HepG2 (cell line): ENCODE measurements at regions not wholly inside any gene's neighbourhood (a gene's known extent, or its start where the extent isn't known, plus 50 kb on each side); places are given as distances from the start of the nearest gene placed in this dataset.

Source experiments
- ATAC-seq: fragments of 200-7000 bp; cut with Tn5 transposase; 3 replicates; pipeline ENCODE4 v1.9.1; 2020; ENCODE audit warnings: mild to moderate bottlenecking, moderate library complexity
- BruUV-seq: library from RNA; stranded (reverse); fragments of 400-500 nt; replicated peaks from 2 replicates; lab custom pipeline; 2021; lab: Mats Ljungman, UMichigan
- CTCF ChIA-PET: fragments of 300-600 bp; formaldehyde crosslinking; extraction: SDS; loops from one replicate; lab custom pipeline; 2021; ENCODE audit warnings: low total read pairs, inconsistent platforms, low intra/inter-chr PET ratio; lab: Yijun Ruan, JAX
- POLR2A ChIA-PET: fragments of 350-600 bp; sonication (Branson Sonifier 250); formaldehyde crosslinking; loops from one replicate; lab custom pipeline; 2020; ENCODE audit warnings: antibody characterized with exemption, inconsistent platforms; lab: Yijun Ruan, JAX
- DNase-seq: peaks from one replicate; pipeline ENCODE4 v3.0.0-alpha.2; 2015; ENCODE audit warnings: low spot score
- FAIRE-seq: peaks from 3 replicates; lab custom pipeline; 2011; peaks lifted over from hg19 to GRCh38; lab: Jason Lieb, UNC
- H2AFZ ChIP-seq: one replicate; pipeline ENCODE4 v1.6.1; 2011; ENCODE audit warnings: low read length, inconsistent platforms
- H3K27ac ChIP-seq: fragments of 300-600 bp; 3 replicates; pipeline ENCODE4 v1.8.0; 2011; ENCODE audit warnings: mixed run types, mild to moderate bottlenecking, mixed read lengths, low read length, inconsistent platforms; ENCODE audit not compliant: insufficient read depth; ENCODE audit errors: extremely low read length
- H3K27me3 ChIP-seq, 2 experiments: fragments of 200-600 bp in 1 of 2; 2 replicates in 1 of 2; 3 replicates in 1 of 2; pipeline versions ENCODE4 v1.6.0 to v1.8.0; 2011; ENCODE audit warnings: low read length in 2 of 2, mild to moderate bottlenecking in 2 of 2, moderate library complexity in 2 of 2, inconsistent platforms in 1 of 2; ENCODE audit not compliant: insufficient read depth in 2 of 2, control insufficient read depth in 1 of 2
- H3K36me3 ChIP-seq, 2 experiments: fragments of 200-600 bp in 1 of 2; replicated peaks in 1 of 2; 2 replicates in 1 of 2; 3 replicates in 1 of 2; pipeline versions ENCODE4 v1.5.1 to v1.8.0; 2011; ENCODE audit warnings: low read length in 2 of 2, inconsistent platforms in 1 of 2; ENCODE audit not compliant: insufficient read depth in 2 of 2, control insufficient read depth in 1 of 2
- H3K4me1 ChIP-seq: 2 replicates; pipeline ENCODE4 v1.5.1; 2012; ENCODE audit warnings: low read length, inconsistent platforms; ENCODE audit not compliant: insufficient read depth
- H3K4me2 ChIP-seq: 2 replicates; pipeline ENCODE4 v1.6.0; 2011; ENCODE audit warnings: low read depth, low read length, inconsistent platforms
- H3K4me3 ChIP-seq, 3 experiments: fragments of 200-600 bp in 1 of 3; sonication (generic), shearing (Covaris generic) in 1 of 3; replicated peaks in 1 of 3; 2 replicates each; pipeline ENCODE4 v1.5.1; 2011 to 2016; ENCODE audit warnings: low read length in 3 of 3, inconsistent platforms in 2 of 3, low read depth in 2 of 3, mild to moderate bottlenecking in 2 of 3, control low read depth in 1 of 3, mixed read lengths in 1 of 3; ENCODE audit not compliant: insufficient read depth in 1 of 3
- H3K79me2 ChIP-seq: one replicate; pipeline ENCODE4 v1.6.1; 2011; ENCODE audit warnings: low read length, inconsistent platforms; ENCODE audit not compliant: insufficient read depth
- H3K9ac ChIP-seq: 2 replicates; pipeline ENCODE4 v1.6.0; 2011; ENCODE audit warnings: mild to moderate bottlenecking, low read depth, low read length, inconsistent platforms; ENCODE audit not compliant: insufficient read depth
- H3K9me3 ChIP-seq: 2 replicates; pipeline ENCODE4 v1.5.1; 2012; ENCODE audit warnings: mild to moderate bottlenecking, low read length
- H4K20me1 ChIP-seq: 2 replicates; pipeline ENCODE4 v1.6.0; 2011; ENCODE audit warnings: inconsistent platforms, mild to moderate bottlenecking, low read length, moderate library complexity; ENCODE audit not compliant: insufficient read depth
- ATF5 ChIP-seq: sonication (generic); formaldehyde crosslinking; IDR thresholded peaks from 2 replicates; pipeline ENCODE4 v1.4.0; 2020; ENCODE audit warnings: mild to moderate bottlenecking, low read depth, missing genetic modification reagents
- GATAD1 ChIP-seq: IDR thresholded peaks from 2 replicates; pipeline ENCODE4 v1.6.1; 2016; ENCODE audit warnings: missing genetic modification reagents, missing compliant biosample characterization
- IKZF1 ChIP-seq: fragments of 450-650 bp; IDR thresholded peaks from 2 replicates; pipeline ENCODE4 v1.7.1; 2016
- NFE2L2 ChIP-seq: fragments of 150-350 bp; IDR thresholded peaks from 2 replicates; pipeline ENCODE4 v1.6.1; 2014; ENCODE audit warnings: low read length
- ZNF329 ChIP-seq: sonication (generic); formaldehyde crosslinking; IDR thresholded peaks from 2 replicates; pipeline ENCODE4 v1.9.0; 2021; ENCODE audit warnings: low read depth, mild to moderate bottlenecking, missing genetic modification reagents
- ZNF746 ChIP-seq: sonication (generic); formaldehyde crosslinking; IDR thresholded peaks from 2 replicates; pipeline ENCODE4 v1.8.0; 2022; ENCODE audit warnings: mild to moderate bottlenecking, missing genetic modification reagents
- ZNF891 ChIP-seq: sonication (generic); formaldehyde crosslinking; IDR thresholded peaks from 2 replicates; pipeline ENCODE4 v1.5.0; 2020; ENCODE audit warnings: mild to moderate bottlenecking, missing genetic modification reagents
- WGBS: methylation state at CpG from one replicate; pipeline ENCODE4 v1.1.6; 2017; ENCODE audit warnings: low lambda C conversion rate; 5-methylcytosine and 5-hydroxymethylcytosine counted together
- in situ Hi-C: cut with HindIII; loops from 2 replicates; pipeline ENCODE4 v1.10.0; 2017; ENCODE audit warnings: low pct_unique_long_range_greater_than_20kb; ENCODE audit not compliant: extremely low pct_ligation_motif_present
- intact Hi-C: fragments of 100-400 bp; cut with micrococcal nuclease; formaldehyde crosslinking; loops from one replicate; pipeline ENCODE4 v1.10.0; 2022; ENCODE audit not compliant: unreplicated experiment
- TF ChIP-seq, protein P1 (sequence below): sonication (generic); formaldehyde crosslinking; IDR thresholded peaks from 2 replicates; pipeline ENCODE4 v1.4.0; 2020; ENCODE audit warnings: mild to moderate bottlenecking, missing genetic modification reagents, borderline replicate concordance

DNA sequence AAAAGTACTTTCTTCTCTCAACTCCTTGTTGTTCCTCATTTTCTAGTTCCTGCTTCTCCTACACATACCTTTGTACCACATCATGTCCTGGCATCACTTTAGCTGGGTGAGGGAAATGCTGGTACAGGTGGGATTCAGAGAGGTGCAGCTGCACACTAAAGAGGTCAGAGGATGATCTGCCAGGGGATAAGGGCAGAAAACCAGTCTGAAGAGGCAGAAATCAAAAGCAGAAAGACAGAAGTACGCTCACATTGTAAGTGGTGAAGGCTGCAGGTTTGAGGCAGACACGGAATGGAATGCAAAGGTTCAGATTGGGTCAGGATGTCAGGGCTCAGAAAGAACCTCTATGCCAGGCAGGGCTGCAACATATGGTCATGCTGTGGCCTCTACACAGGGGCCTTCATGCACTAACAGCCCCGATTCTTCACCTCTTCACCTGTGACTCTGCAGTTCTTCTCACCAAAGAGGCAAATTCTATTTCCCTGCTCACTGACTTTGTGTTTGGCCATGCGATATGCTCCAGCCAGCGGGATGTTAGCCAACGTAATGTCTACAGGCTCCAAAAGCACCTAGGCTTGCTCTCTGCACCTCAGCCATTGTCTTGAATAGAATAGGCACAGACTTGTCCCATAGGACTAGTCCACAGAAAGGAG, 373.7 kb downstream of the NXPE2 start:
- peaks cover 11% of the 10 kb centered on the region for H3K9me3 ChIP-seq
- H3K9ac ChIP-seq = no peak overlapping the region
- ChIA-PET POLR2A (no interaction called here), CTCF (no interaction called here)
- no peak overlapping the region for H3K4me3 ChIP-seq
- no peak for TF ChIP-seq ATF5 (CRISPR knock-in tag)
- no peak for TF ChIP-seq ZNF891 (CRISPR knock-in tag)
- TF ChIP-seq IKZF1 = no peak
- no peak for TF ChIP-seq ZNF329 (CRISPR knock-in tag)
- TF ChIP-seq, protein P1, sequence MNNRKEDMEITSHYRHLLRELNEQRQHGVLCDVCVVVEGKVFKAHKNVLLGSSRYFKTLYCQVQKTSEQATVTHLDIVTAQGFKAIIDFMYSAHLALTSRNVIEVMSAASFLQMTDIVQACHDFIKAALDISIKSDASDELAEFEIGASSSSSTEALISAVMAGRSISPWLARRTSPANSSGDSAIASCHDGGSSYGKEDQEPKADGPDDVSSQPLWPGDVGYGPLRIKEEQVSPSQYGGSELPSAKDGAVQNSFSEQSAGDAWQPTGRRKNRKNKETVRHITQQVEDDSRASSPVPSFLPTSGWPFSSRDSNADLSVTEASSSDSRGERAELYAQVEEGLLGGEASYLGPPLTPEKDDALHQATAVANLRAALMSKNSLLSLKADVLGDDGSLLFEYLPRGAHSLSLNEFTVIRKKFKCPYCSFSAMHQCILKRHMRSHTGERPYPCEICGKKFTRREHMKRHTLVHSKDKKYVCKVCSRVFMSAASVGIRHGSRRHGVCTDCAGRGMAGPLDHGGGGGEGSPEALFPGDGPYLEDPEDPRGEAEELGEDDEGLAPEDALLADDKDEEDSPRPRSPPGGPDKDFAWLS (CRISPR knock-in tag) = no peak
- no peak for TF ChIP-seq GATAD1
- no peak for TF ChIP-seq NFE2L2
- TF ChIP-seq ZNF746 (CRISPR knock-in tag) = no peak
- H3K4me2 ChIP-seq = no peak overlapping the region
- in situ Hi-C loops (no loop called here), intact Hi-C loops (no loop called here)
- H3K27me3 ChIP-seq = no peaks in the 10 kb centered on the region; a peak in 1 of 5 replicates
- WGBS = under 1% methylated on average over 6 of the region's 6 CpGs
- no peaks in the 10 kb centered on the region for H3K4me1 ChIP-seq
- no peaks in the 10 kb centered on the region for H4K20me1 ChIP-seq
- DNase-seq = no peak
- ATAC-seq = no peak
- no peak for FAIRE-seq
- H3K36me3 ChIP-seq = no peaks in the 10 kb centered on the region
- no peak overlapping the region for H2AFZ ChIP-seq
- H3K27ac ChIP-seq = no peak overlapping the region
- BruUV-seq = no TSS peak
- H3K79me2 ChIP-seq = no peaks in the 10 kb centered on the region
